Endothelial cell of umbilical vein (primary cell): ENCODE measurements at regions not wholly inside any gene's neighbourhood (a gene's known extent, or its start where the extent isn't known, plus 50 kb on each side); places are given as distances from the start of the nearest gene placed in this dataset.

Experiments used
- BruUV-seq: library from RNA; stranded (reverse); fragments of 400-500 nt; replicated peaks from 2 replicates; lab custom pipeline; 2021; lab: Mats Ljungman, UMichigan
- CTCF ChIA-PET: fragments of 300-600, 350-600 bp; sonication (Branson Sonifier 250); formaldehyde crosslinking; loops from one replicate; lab custom pipeline; 2021; ENCODE audit warnings: antibody characterized with exemption, inconsistent platforms; lab: Charles Lee
- POLR2A ChIA-PET: fragments of 300-600, 350-600 bp; sonication (Branson Sonifier 250); formaldehyde crosslinking; loops from one replicate; lab custom pipeline; 2021; ENCODE audit warnings: antibody characterized with exemption, inconsistent platforms; lab: Charles Lee
- DNase-seq: peaks from one replicate; pipeline ENCODE4 v3.0.0-alpha.2; 2011; ENCODE audit warnings: low read depth, low spot score
- FAIRE-seq: peaks from 2 replicates; lab custom pipeline; 2011; peaks lifted over from hg19 to GRCh38; lab: Jason Lieb, UNC
- H2AFZ ChIP-seq: 2 replicates; pipeline ENCODE4 v1.6.0; 2012; ENCODE audit warnings: low read depth, low read length, control low read depth, inconsistent platforms
- H3K27ac ChIP-seq: 2 replicates; pipeline ENCODE4 v1.5.1; 2011; ENCODE audit warnings: low read depth, mild to moderate bottlenecking, control low read depth, low read length, moderate library complexity; ENCODE audit not compliant: insufficient read depth
- H3K27me3 ChIP-seq, 2 experiments: 2 replicates each; pipeline versions ENCODE4 v1.6.0 to v1.6.1; 2011; ENCODE audit warnings: low read length in 2 of 2, mixed read lengths in 1 of 2; ENCODE audit not compliant: control insufficient read depth in 2 of 2, insufficient read depth in 2 of 2
- H3K36me3 ChIP-seq, 2 experiments: 2 replicates in 1 of 2; 3 replicates in 1 of 2; pipeline ENCODE4 v1.5.1; 2011; ENCODE audit warnings: low read length in 2 of 2, mild to moderate bottlenecking in 1 of 2, moderate library complexity in 1 of 2; ENCODE audit not compliant: control insufficient read depth in 2 of 2, insufficient read depth in 2 of 2; ENCODE audit errors: extremely low read depth in 1 of 2
- H3K4me1 ChIP-seq: 3 replicates; pipeline ENCODE4 v1.5.1; 2011; ENCODE audit warnings: mild to moderate bottlenecking, low read length; ENCODE audit not compliant: control insufficient read depth, insufficient read depth; ENCODE audit errors: extremely low read depth
- H3K4me2 ChIP-seq: 2 replicates; pipeline ENCODE4 v1.6.1; 2011; ENCODE audit warnings: low read length, control low read depth, mixed read lengths; ENCODE audit not compliant: insufficient read depth
- H3K4me3 ChIP-seq, 3 experiments: fragments of 200-600 bp in 1 of 3; sonication (generic), shearing (Covaris generic) in 1 of 3; replicated peaks in 1 of 3; 2 replicates each; pipeline ENCODE4 v1.5.1; 2011 to 2016; ENCODE audit warnings: control low read depth in 3 of 3, low read length in 3 of 3, mild to moderate bottlenecking in 2 of 3, inconsistent platforms in 1 of 3, low read depth in 1 of 3, moderate library complexity in 1 of 3; ENCODE audit not compliant: insufficient read depth in 1 of 3
- H3K79me2 ChIP-seq: 2 replicates; pipeline ENCODE4 v1.6.0; 2012; ENCODE audit warnings: low read length, inconsistent platforms; ENCODE audit not compliant: control insufficient read depth, insufficient read depth
- H3K9ac ChIP-seq: replicated peaks from 2 replicates; pipeline ENCODE3; 2011; ENCODE audit warnings: low read length, control low read depth; ENCODE audit not compliant: insufficient read depth; ENCODE audit errors: extremely low read depth
- H3K9me1 ChIP-seq: replicated peaks from 3 replicates; pipeline ENCODE4 v1.6.0; 2011; ENCODE audit warnings: mild to moderate bottlenecking, low read length; ENCODE audit not compliant: control insufficient read depth, insufficient read depth; ENCODE audit errors: extremely low read depth
- H3K9me3 ChIP-seq: replicated peaks from 2 replicates; pipeline ENCODE4 v1.5.1; 2012; ENCODE audit warnings: low read length, inconsistent platforms; ENCODE audit not compliant: control insufficient read depth, insufficient read depth
- H4K20me1 ChIP-seq: replicated peaks from 2 replicates; pipeline ENCODE3; 2011; ENCODE audit warnings: mild to moderate bottlenecking, low read length; ENCODE audit not compliant: control insufficient read depth, insufficient read depth; ENCODE audit errors: extremely low read depth
- CTCF ChIP-seq, 2 donors: IDR thresholded peaks; 1 replicate in 1 of 2; 2 replicates in 1 of 2; pipeline ENCODE4 v1.5.1; 2011; ENCODE audit warnings: low read length in 2 of 2, mild to moderate bottlenecking in 2 of 2, moderate library complexity in 2 of 2, control low read depth in 1 of 2, inconsistent platforms in 1 of 2, low read depth in 1 of 2; ENCODE audit not compliant: insufficient read depth in 1 of 2; ENCODE audit errors: extremely low read depth in 1 of 2
- EZH2 ChIP-seq: IDR thresholded peaks from 2 replicates; pipeline ENCODE4 v1.6.1; 2012; ENCODE audit warnings: borderline replicate concordance, low read depth, mild to moderate bottlenecking, moderate library complexity, low read length, inconsistent platforms; ENCODE audit not compliant: severe bottlenecking
- FOS ChIP-seq: IDR thresholded peaks from 2 replicates; pipeline ENCODE4 v1.6.1; 2011; ENCODE audit warnings: mild to moderate bottlenecking, low read length, moderate library complexity, borderline replicate concordance; ENCODE audit not compliant: insufficient read depth
- GATA2 ChIP-seq: IDR thresholded peaks from 2 replicates; pipeline ENCODE4 v1.7.0; 2011; ENCODE audit warnings: low read depth, mild to moderate bottlenecking, moderate library complexity, mixed read lengths, low read length; ENCODE audit not compliant: insufficient read length, insufficient read depth
- JUN ChIP-seq: IDR thresholded peaks from 2 replicates; pipeline ENCODE4 v1.6.1; 2011; ENCODE audit warnings: borderline replicate concordance, low read depth; ENCODE audit not compliant: insufficient read length, insufficient read depth
- MYC ChIP-seq: IDR thresholded peaks from one replicate; pipeline ENCODE4 v1.6.1; 2011; ENCODE audit warnings: mild to moderate bottlenecking, low read depth, low read length
- POLR2A ChIP-seq: IDR thresholded peaks from 2 replicates; pipeline ENCODE4 v1.6.1; 2012; ENCODE audit warnings: low read depth, mild to moderate bottlenecking, control low read depth, low read length
- POLR2AphosphoS5 ChIP-seq: IDR thresholded peaks from 2 replicates; pipeline ENCODE4 v1.6.1; 2012; ENCODE audit warnings: low read depth, mild to moderate bottlenecking, control low read depth, low read length, moderate library complexity; ENCODE audit not compliant: insufficient read depth
- dilution Hi-C: fragments of 300-500 bp; cut with MboI; formaldehyde crosslinking; loops from one replicate; pipeline ENCODE4 v1.15.0; 2019; ENCODE audit warnings: low sequenced_read_pairs; ENCODE audit not compliant: extremely low pct_ligation_motif_present
- intact Hi-C: fragments of 100-400 bp; cut with micrococcal nuclease; formaldehyde crosslinking; loops from one replicate; pipeline ENCODE4 v1.10.0; 2022
- TF ChIP-seq, protein P1 (sequence below): IDR thresholded peaks from 2 replicates; pipeline ENCODE4 v1.6.1; 2011; ENCODE audit not compliant: insufficient read depth, insufficient read length

DNA sequence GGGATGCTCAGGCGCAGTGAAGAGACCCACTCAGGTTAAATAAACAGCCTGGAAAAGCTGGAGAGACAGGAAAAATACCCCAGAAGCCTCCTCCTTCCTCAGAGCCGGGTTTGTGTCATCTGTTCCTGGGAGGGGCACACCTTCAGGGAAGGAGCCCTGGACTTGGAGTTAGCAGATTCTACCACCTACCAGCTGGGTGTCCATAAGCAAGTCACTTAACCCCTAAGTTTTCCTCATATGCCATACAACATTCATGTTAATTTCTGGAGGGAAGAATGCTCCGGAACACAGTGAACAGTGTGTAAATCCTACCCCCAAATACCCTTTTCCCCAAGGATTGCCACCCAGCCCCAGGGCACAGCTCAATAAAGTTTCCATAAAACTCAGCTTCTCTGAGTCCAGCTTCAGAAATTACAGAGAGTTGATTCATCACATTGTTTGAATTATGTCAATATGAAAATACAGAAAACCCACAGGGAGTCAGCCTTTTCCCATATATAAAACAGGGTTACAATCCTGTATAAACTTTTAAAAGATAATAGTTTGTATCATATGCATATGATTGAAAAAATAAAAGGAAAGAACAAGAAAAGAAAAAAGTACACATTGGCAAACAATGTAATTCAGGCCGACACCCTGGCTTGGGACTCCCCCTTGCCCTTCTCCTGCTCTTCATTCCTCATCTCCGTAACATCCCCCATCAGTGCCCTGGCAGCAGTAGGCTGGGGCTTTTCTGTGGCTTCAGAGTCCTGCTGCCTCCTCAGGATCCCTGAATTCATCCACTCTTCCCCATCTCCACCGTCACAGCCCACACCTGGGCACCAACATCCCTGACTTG lies 291.8 kb upstream of the USP24 start:
- Histone ChIP-seq H3K9me3 (no peaks in the 10 kb centered on the region), H3K4me2 (no peak overlapping the region), H2AFZ (no peak overlapping the region), H4K20me1 (no peaks in the 10 kb centered on the region), H3K27me3 (peaks cover 1 to 2% of the 10 kb centered on the region in 2 experiments), H3K9ac (no peak overlapping the region), H3K4me1 (no peaks in the 10 kb centered on the region), H3K79me2 (no peaks in the 10 kb centered on the region), H3K9me1 (no peaks in the 10 kb centered on the region), H3K36me3 (no peaks in the 10 kb centered on the region), H3K4me3 (no peak overlapping the region), H3K27ac (no peak overlapping the region)
- intact Hi-C loops (no loop called here), dilution Hi-C loops (no loop called here)
- POLR2A ChIA-PET, result no interaction called here
- DNase-seq, result no peak
- TF ChIP-seq MYC, result no peak
- no peak for TF ChIP-seq POLR2AphosphoS5
- TF ChIP-seq FOS, result no peak
- TF ChIP-seq JUN, result no peak
- FAIRE-seq, result no peak
- CTCF ChIA-PET, result interaction anchor here (0.7 kb wide), 1 partner anchor 28 kb away, joined by 3 read pairs; no protein-coding TSS in a partner anchor
- BruUV-seq, result no TSS peak

- H3K4me3 ChIP-seq, result no peak overlapping the region
- intact Hi-C loops (no loop called here), dilution Hi-C loops (no loop called here)
- TF ChIP-seq MYC, result no peak
- no peak for TF ChIP-seq POLR2AphosphoS5
- no peak for TF ChIP-seq FOS
- TF ChIP-seq, protein P1, sequence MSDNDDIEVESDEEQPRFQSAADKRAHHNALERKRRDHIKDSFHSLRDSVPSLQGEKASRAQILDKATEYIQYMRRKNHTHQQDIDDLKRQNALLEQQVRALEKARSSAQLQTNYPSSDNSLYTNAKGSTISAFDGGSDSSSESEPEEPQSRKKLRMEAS, result no peak
- no peak for TF ChIP-seq JUN
- TF ChIP-seq EZH2, result no peak
- TF ChIP-seq GATA2, result no peak
- TF ChIP-seq POLR2A, result no peak
- TF ChIP-seq CTCF (IDR thresholded peaks at IDR 0.05; ENCODE audit: extremely low read depth in 1 of 2, insufficient read depth in 1 of 2, low read depth in 1 of 2, low read length in 2 of 2), result no peak
- no peak overlapping the region for H3K4me2 ChIP-seq
- ChIA-PET CTCF (no interaction called here), POLR2A (no interaction called here)
- BruUV-seq, result no TSS peak
- peaks cover 0 to 1% of the 10 kb centered on the region in 2 experiments for H3K27me3 ChIP-seq
- no peak for DNase-seq
- no peak overlapping the region for H2AFZ ChIP-seq
- no peak overlapping the region for H3K9ac ChIP-seq
- no peaks in the 10 kb centered on the region for H3K9me3 ChIP-seq
- FAIRE-seq, result no peak
- H3K9me1 ChIP-seq, result no peaks in the 10 kb centered on the region
- no peaks in the 10 kb centered on the region for H3K4me1 ChIP-seq
- no peaks in the 10 kb centered on the region for H4K20me1 ChIP-seq
- H3K36me3 ChIP-seq, result no peaks in the 10 kb centered on the region
- no peak overlapping the region for H3K27ac ChIP-seq
- H3K79me2 ChIP-seq, result no peaks in the 10 kb centered on the region
Observed at GRCh38 chr1:55505326-55505725, 290.2 kb upstream of the USP24 start.
